ENCODE measurements at regions not wholly inside any gene's neighbourhood (a gene's known extent, or its start where the extent isn't known, plus 50 kb on each side); places are given as distances from the start of the nearest gene placed in this dataset.

GRCh38 chr14:58749066-58749669, 111.4 kb downstream of the DACT1 start:
- DNase-seq = peak; percentile 70 to 79 (median 77)

More at GRCh38 chr14:58749066-58749669, 111.4 kb downstream of the DACT1 start:
- H3K4me2 ChIP-seq (replicated peaks; ENCODE audit: extremely low read depth, low read length, poor library complexity, severe bottlenecking) = peak overlapping the region; percentile 61
- intact Hi-C loops (cut with micrococcal nuclease) = no loop called here
- Mint-ChIP-seq H3K27me3 (ENCODE audit: low read depth in 3 of 3) (no peaks in the 10 kb centered on the region), H3K9me3 (peaks cover 0 to 3% (median 0%) of the 10 kb centered on the region in 7 donors), H3K27ac (peak overlapping the region; percentile 88 to 95 (median 92)), H3K36me3 (peaks cover 2 to 4% of the 10 kb centered on the region in 2 donors), H3K4me1 (peaks cover 72% of the 10 kb centered on the region), H3K4me3 (peak overlapping the region; percentile 47 to 74)
- H3K9me3 ChIP-seq (replicated peaks in 1 of 2; ENCODE audit: control insufficient read depth in 1 of 2, insufficient read depth in 1 of 2, low read length in 2 of 2) = peaks cover 0 to 2% of the 10 kb centered on the region in 2 donors
- no peak overlapping the region for H3K9ac ChIP-seq (ENCODE audit: insufficient read depth, low read length, poor library complexity, severe bottlenecking)
- peak overlapping the region; percentile 68 for H2AFZ ChIP-seq (ENCODE audit: insufficient read depth, low read depth, low read length, poor library complexity, severe bottlenecking)
- no peaks in the 10 kb centered on the region for H3K79me2 ChIP-seq (ENCODE audit: insufficient read depth, low read length)
- 20% methylated on average over 3 of the region's 5 CpGs for WGBS (ENCODE audit: insufficient coverage)
- H4K20me1 ChIP-seq (ENCODE audit: insufficient read depth, low read length) = no peaks in the 10 kb centered on the region
- peaks cover 65 to 68% of the 10 kb centered on the region in 2 donors for H3K4me1 ChIP-seq (ENCODE audit: control insufficient read depth in 1 of 2, insufficient read depth in 2 of 2, low read length in 2 of 2)
- H3K27me3 ChIP-seq (ENCODE audit: control insufficient read depth in 2 of 2, insufficient read depth in 2 of 2, low read length in 2 of 2) = no peaks in the 10 kb centered on the region
- peak overlapping the region in 1 of 3 experiments; percentile 27 for H3K4me3 ChIP-seq (replicated peaks in 1 of 3; ENCODE audit: low read depth in 2 of 3, low read length in 3 of 3)
- peak overlapping the region; percentile 45 to 80 for H3K27ac ChIP-seq (ENCODE audit: low read depth in 1 of 2, low read length in 2 of 2)
- no peaks in the 10 kb centered on the region for H3K36me3 ChIP-seq (replicated peaks in 1 of 2; ENCODE audit: control insufficient read depth in 1 of 2, insufficient read depth in 2 of 2, low read length in 2 of 2)
- TF ChIP-seq CTCF (IDR thresholded peaks at IDR 0.05) = no peak

Data from CD14-positive monocyte (primary cell).